NCI-H2171 (cell line): ENCODE measurements at regions not wholly inside any gene's neighbourhood (a gene's known extent, or its start where the extent isn't known, plus 50 kb on each side); places are given as distances from the start of the nearest gene placed in this dataset.

Experiments used
- DNase-seq: peaks from one replicate; lab custom pipeline; 2025; lab: John Stamatoyannopoulos, UW

- DNase-seq, result no peak
Measured at GRCh38 chr5:124645396-124645795, 101.0 kb downstream of the ZNF608 start.

GRCh38 chr5:124644582-124644981 lies 101.9 kb downstream of the ZNF608 start:
- DNase-seq, result no peak

GRCh38 chr5:124644138-124644537 lies 102.3 kb downstream of the ZNF608 start:
- no peak for DNase-seq

GRCh38 chr5:124643336-124643735 lies 103.1 kb downstream of the ZNF608 start:
- DNase-seq, result no peak

GRCh38 chr5:124642151-124642550 lies 104.3 kb downstream of the ZNF608 start:
- no peak for DNase-seq

GRCh38 chr5:124641154-124641792 lies 105.2 kb downstream of the ZNF608 start:
- no peak for DNase-seq

GRCh38 chr5:124639095-124639665 lies 107.3 kb downstream of the ZNF608 start:
- DNase-seq, result no peak

GRCh38 chr5:124637011-124637410 lies 109.4 kb downstream of the ZNF608 start:
- DNase-seq, result no peak

GRCh38 chr5:124634741-124635323 lies 111.6 kb downstream of the ZNF608 start:
- no peak for DNase-seq

- DNase-seq, result no peak
Measured at GRCh38 chr5:124634228-124634739, 112.2 kb downstream of the ZNF608 start.

- no peak for DNase-seq
Measured at GRCh38 chr5:124633209-124633608, 113.2 kb downstream of the ZNF608 start.

GRCh38 chr5:124631874-124632550 lies 114.4 kb downstream of the ZNF608 start:
- DNase-seq, result no peak

GRCh38 chr5:124630767-124631704 lies 115.4 kb downstream of the ZNF608 start:
- DNase-seq, result no peak

- DNase-seq, result no peak
Measured at GRCh38 chr5:124628721-124629596, 117.5 kb downstream of the ZNF608 start.

- DNase-seq, result no peak
Measured at GRCh38 chr5:124627815-124628595, 118.4 kb downstream of the ZNF608 start.

- DNase-seq, result no peak
Measured at GRCh38 chr5:124626053-124626452, 120.4 kb downstream of the ZNF608 start.

GRCh38 chr5:124623265-124623664 lies 123.2 kb downstream of the ZNF608 start:
- no peak for DNase-seq

- DNase-seq, result no peak
Measured at GRCh38 chr5:124622851-124623250, 123.6 kb downstream of the ZNF608 start.

- no peak for DNase-seq
Measured at GRCh38 chr5:124621279-124621678, 125.2 kb downstream of the ZNF608 start.

- no peak for DNase-seq
Measured at GRCh38 chr5:124620743-124621142, 125.7 kb downstream of the ZNF608 start.
